WERI-Rb-1 (cell line): ENCODE measurements at regions not wholly inside any gene's neighbourhood (a gene's known extent, or its start where the extent isn't known, plus 50 kb on each side); places are given as distances from the start of the nearest gene placed in this dataset.

Experiments used
- DNase-seq: peaks from one replicate; pipeline ENCODE4 v3.0.0-alpha.2; 2020
- H3K27ac ChIP-seq: fragments of 250-450 bp; sonication (Bioruptor Pico); 2 replicates; pipeline ENCODE4 v1.5.1; 2020; ENCODE audit warnings: mild to moderate bottlenecking, moderate library complexity
- H3K27me3 ChIP-seq: fragments of 250-450 bp; sonication (Bioruptor Pico); 2 replicates; pipeline ENCODE4 v1.5.1; 2021; ENCODE audit warnings: mild to moderate bottlenecking, low read depth, moderate library complexity; ENCODE audit not compliant: insufficient read depth, severe bottlenecking
- H3K36me3 ChIP-seq: fragments of 250-450 bp; sonication (Bioruptor Pico); 2 replicates; pipeline ENCODE4 v1.5.1; 2020; ENCODE audit warnings: mild to moderate bottlenecking, moderate library complexity
- H3K4me3 ChIP-seq: 2 replicates; pipeline ENCODE4 v1.5.1; 2011; ENCODE audit warnings: low read depth, mild to moderate bottlenecking, control low read depth, low read length
- H3K9me3 ChIP-seq: fragments of 250-450 bp; sonication (Bioruptor Pico); 2 replicates; pipeline ENCODE4 v1.5.1; 2021; ENCODE audit warnings: mild to moderate bottlenecking, moderate library complexity; ENCODE audit not compliant: severe bottlenecking
- CTCF ChIP-seq: IDR thresholded peaks from 2 replicates; pipeline ENCODE4 v1.5.1; 2011; ENCODE audit warnings: low read depth, mild to moderate bottlenecking, control low read depth, inconsistent platforms, low read length

GRCh38 chrX:43218198-43218597 is 437.9 kb upstream of the MAOA start:
- no peaks in the 10 kb centered on the region for H3K36me3 ChIP-seq
- no peaks in the 10 kb centered on the region for H3K27me3 ChIP-seq
- no peak for DNase-seq
- H3K27ac ChIP-seq: no peak overlapping the region
- no peak for TF ChIP-seq CTCF
- H3K4me3 ChIP-seq: no peak overlapping the region
- H3K9me3 ChIP-seq: no peaks in the 10 kb centered on the region

DNA sequence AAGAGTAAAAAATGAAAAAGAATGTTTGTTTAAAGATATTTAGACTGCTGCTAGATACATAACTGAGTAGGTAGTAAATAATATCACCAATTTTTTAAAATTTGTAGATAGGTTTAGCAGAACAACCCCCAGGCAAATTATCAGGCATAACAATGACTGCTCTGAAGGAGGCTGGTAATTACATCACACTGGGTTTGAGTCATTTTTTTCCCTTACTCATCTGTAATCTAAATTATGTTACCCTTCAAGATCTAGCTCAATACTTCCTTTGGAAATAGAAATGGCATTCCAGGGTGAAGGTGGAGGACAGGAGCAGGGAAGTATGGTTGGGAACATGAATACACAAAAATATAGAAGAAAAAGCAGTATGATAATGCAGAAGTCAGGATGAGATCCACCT is 431.6 kb upstream of the MAOA start:
- no peak for DNase-seq
- no peaks in the 10 kb centered on the region for H3K9me3 ChIP-seq
- H3K27me3 ChIP-seq: no peaks in the 10 kb centered on the region
- H3K27ac ChIP-seq: no peak overlapping the region
- H3K4me3 ChIP-seq: no peak overlapping the region
- TF ChIP-seq CTCF: no peak
- H3K36me3 ChIP-seq: no peaks in the 10 kb centered on the region

- TF ChIP-seq CTCF: no peak
These were observed 430.3 kb upstream of the MAOA start for GRCh38 chrX:43225626-43226328.

GRCh38 chrX:43238461-43238945 is 417.6 kb upstream of the MAOA start:
- peaks cover under 1% of the 10 kb centered on the region for H3K27me3 ChIP-seq
- no peak overlapping the region for H3K4me3 ChIP-seq
- H3K9me3 ChIP-seq: no peaks in the 10 kb centered on the region
- DNase-seq: no peak
- TF ChIP-seq CTCF: no peak
- no peak overlapping the region for H3K27ac ChIP-seq
- H3K36me3 ChIP-seq: no peaks in the 10 kb centered on the region

More at GRCh38 chrX:43225626-43226328, 430.3 kb upstream of the MAOA start:
- Histone ChIP-seq H3K27ac (no peak overlapping the region), H3K27me3 (peaks cover 2% of the 10 kb centered on the region), H3K36me3 (no peaks in the 10 kb centered on the region), H3K4me3 (no peak overlapping the region), H3K9me3 (no peaks in the 10 kb centered on the region)
- no peak for DNase-seq

DNA sequence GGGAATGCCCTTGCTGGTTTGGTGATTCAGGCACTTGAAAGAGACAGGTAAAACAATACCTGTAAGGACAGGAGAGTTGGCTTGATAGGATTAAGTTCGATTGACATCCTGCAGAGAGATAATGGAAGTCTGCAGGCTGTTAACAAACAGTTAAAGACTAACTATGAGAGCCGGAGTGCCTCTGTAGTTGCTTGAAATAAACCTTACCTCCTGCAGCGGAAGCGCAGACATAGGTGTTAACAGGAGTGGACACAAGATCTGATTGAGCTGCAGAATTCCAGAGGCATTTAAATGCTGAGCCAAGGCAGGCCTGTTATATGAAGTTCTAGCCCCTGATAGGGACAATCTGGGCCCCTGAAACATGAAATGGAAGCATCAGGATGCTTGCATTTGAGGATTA is 416.7 kb upstream of the MAOA start:
- no peak for TF ChIP-seq CTCF
- peaks cover 3% of the 10 kb centered on the region for H3K27me3 ChIP-seq
- no peak overlapping the region for H3K27ac ChIP-seq

GRCh38 chrX:43255596-43255995 is 400.5 kb upstream of the MAOA start:
- TF ChIP-seq CTCF: no peak
- no peak for DNase-seq
- H3K27me3 ChIP-seq: no peaks in the 10 kb centered on the region
- no peak overlapping the region for H3K4me3 ChIP-seq
- H3K9me3 ChIP-seq: no peaks in the 10 kb centered on the region
- H3K36me3 ChIP-seq: no peaks in the 10 kb centered on the region
- H3K27ac ChIP-seq: no peak overlapping the region

More for the DNA sequence above, 416.7 kb upstream of the MAOA start:
- no peak for DNase-seq
- H3K4me3 ChIP-seq: no peak overlapping the region
- no peaks in the 10 kb centered on the region for H3K36me3 ChIP-seq
- H3K9me3 ChIP-seq: no peaks in the 10 kb centered on the region
